ENCODE measurements at regions not wholly inside any gene's neighbourhood (a gene's known extent, or its start where the extent isn't known, plus 50 kb on each side); places are given as distances from the start of the nearest gene placed in this dataset.

DNA sequence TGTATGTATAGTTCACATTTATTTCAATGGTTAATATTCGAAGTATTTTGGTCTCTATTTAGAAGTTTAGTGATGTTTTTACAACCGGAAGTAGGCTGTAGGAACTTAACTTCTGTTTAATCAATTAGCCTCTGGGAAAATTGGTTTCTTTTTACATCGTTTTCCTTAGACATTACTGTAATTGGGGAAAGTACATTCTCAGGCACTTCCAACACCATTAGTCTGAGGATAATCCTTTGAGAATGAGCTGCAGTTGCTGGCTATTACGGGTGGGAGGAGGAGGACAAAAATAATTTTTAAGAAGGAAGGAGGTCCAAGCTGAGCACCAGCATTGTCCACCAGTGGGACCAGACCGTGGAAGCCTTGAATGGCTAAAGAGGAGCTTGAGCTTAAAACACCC is 70.4 kb upstream of the ST3GAL5 start:
- CTCF ChIA-PET: interaction anchor here (1.1 to 1.9 kb wide), 3 partner anchors 13 to 132 kb away, joined by 5 to 7 read pairs (median 5); no protein-coding TSS in a partner anchor
- POLR2A ChIA-PET: interaction anchor here (0.5 kb wide), 1 partner anchor 33 kb away, joined by 5 read pairs; no protein-coding TSS in a partner anchor

GRCh38 chr2:85958731-85959130 is 69.9 kb upstream of the ST3GAL5 start:
- POLR2A ChIA-PET: interaction anchor here (0.5 kb wide), 1 partner anchor 33 kb away, joined by 5 read pairs; no protein-coding TSS in a partner anchor
- TF ChIP-seq, protein P1, sequence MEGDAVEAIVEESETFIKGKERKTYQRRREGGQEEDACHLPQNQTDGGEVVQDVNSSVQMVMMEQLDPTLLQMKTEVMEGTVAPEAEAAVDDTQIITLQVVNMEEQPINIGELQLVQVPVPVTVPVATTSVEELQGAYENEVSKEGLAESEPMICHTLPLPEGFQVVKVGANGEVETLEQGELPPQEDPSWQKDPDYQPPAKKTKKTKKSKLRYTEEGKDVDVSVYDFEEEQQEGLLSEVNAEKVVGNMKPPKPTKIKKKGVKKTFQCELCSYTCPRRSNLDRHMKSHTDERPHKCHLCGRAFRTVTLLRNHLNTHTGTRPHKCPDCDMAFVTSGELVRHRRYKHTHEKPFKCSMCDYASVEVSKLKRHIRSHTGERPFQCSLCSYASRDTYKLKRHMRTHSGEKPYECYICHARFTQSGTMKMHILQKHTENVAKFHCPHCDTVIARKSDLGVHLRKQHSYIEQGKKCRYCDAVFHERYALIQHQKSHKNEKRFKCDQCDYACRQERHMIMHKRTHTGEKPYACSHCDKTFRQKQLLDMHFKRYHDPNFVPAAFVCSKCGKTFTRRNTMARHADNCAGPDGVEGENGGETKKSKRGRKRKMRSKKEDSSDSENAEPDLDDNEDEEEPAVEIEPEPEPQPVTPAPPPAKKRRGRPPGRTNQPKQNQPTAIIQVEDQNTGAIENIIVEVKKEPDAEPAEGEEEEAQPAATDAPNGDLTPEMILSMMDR (IDR thresholded peaks at IDR 0.05; ENCODE audit: insufficient read depth, low read length, missing control alignments): no peak

More for the DNA sequence above, 70.4 kb upstream of the ST3GAL5 start:
- no peak overlapping the region for H3K4me3 ChIP-seq (ENCODE audit: low read depth, low read length)
- TF ChIP-seq, protein P1 (IDR thresholded peaks at IDR 0.05; ENCODE audit: insufficient read depth, low read length, missing control alignments): no peak
- no peak for DNase-seq (ENCODE audit: low read depth, low spot score)

GRCh38 chr2:85957256-85957655 is 68.5 kb upstream of the ST3GAL5 start:
- no peak overlapping the region for H3K4me3 ChIP-seq (ENCODE audit: low read depth, low read length)
- DNase-seq (ENCODE audit: low read depth, low spot score): no peak
- TF ChIP-seq, protein P1 (IDR thresholded peaks at IDR 0.05; ENCODE audit: insufficient read depth, low read length, missing control alignments): no peak
- POLR2A ChIA-PET: no interaction called here
- CTCF ChIA-PET: interaction anchor here (1.3 kb wide), 1 partner anchor 130 kb away, joined by 3 read pairs; no protein-coding TSS in a partner anchor

More at GRCh38 chr2:85958731-85959130, 69.9 kb upstream of the ST3GAL5 start:
- no peak overlapping the region for H3K4me3 ChIP-seq (ENCODE audit: low read depth, low read length)
- CTCF ChIA-PET: interaction anchor here (1.7 to 1.9 kb wide), 2 partner anchors 13 kb away, joined by 5 to 7 read pairs; no protein-coding TSS in a partner anchor
- DNase-seq (ENCODE audit: low read depth, low spot score): no peak

- no peak for DNase-seq (ENCODE audit: low read depth, low spot score)
- POLR2A ChIA-PET: no interaction called here
These were observed 67.9 kb upstream of the ST3GAL5 start for GRCh38 chr2:85956646-85957039.

GRCh38 chr2:85954590-85955458 is 66.0 kb upstream of the ST3GAL5 start:
- TF ChIP-seq, protein P1 (IDR thresholded peaks at IDR 0.05; ENCODE audit: insufficient read depth, low read length, missing control alignments): no peak
- POLR2A ChIA-PET: no interaction called here
- DNase-seq (ENCODE audit: low read depth, low spot score): no peak
- CTCF ChIA-PET: no interaction called here
- H3K4me3 ChIP-seq (ENCODE audit: low read depth, low read length): no peak overlapping the region

More at GRCh38 chr2:85956646-85957039, 67.9 kb upstream of the ST3GAL5 start:
- no peak overlapping the region for H3K4me3 ChIP-seq (ENCODE audit: low read depth, low read length)
- CTCF ChIA-PET: no interaction called here
- TF ChIP-seq, protein P1 (IDR thresholded peaks at IDR 0.05; ENCODE audit: insufficient read depth, low read length, missing control alignments): no peak

DNA sequence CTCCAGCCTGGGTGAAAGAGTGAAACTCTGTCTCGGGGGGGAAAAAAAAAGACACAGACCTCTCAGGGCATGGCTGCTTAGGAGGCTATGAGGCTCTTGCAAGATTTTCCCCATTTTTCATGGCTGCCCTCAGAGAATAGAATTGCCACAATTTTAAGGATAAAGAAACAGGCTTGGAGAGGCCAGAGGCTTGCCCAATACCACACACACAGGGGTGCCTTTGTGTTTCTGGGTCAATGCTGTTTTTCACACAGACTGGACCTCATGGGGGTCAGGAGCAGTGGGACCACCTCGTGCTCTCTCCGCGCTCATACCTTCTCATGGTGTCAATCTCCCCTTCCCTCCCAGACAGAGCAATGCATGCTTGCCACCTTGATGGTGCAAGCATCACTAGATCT is 65.4 kb upstream of the ST3GAL5 start:
- CTCF ChIA-PET: no interaction called here
- DNase-seq (ENCODE audit: low read depth, low spot score): no peak
- H3K4me3 ChIP-seq (ENCODE audit: low read depth, low read length): no peak overlapping the region
- POLR2A ChIA-PET: no interaction called here
- TF ChIP-seq, protein P1 (IDR thresholded peaks at IDR 0.05; ENCODE audit: insufficient read depth, low read length, missing control alignments): no peak

Data from AG04449 (cell line).